ENCODE measurements at regions not wholly inside any gene's neighbourhood (a gene's known extent, or its start where the extent isn't known, plus 50 kb on each side); places are given as distances from the start of the nearest gene placed in this dataset.
"Not testable (repeated sequence)": the region's sequence is repeated elsewhere in the genome, so short reads cannot be mapped to it uniquely, and the experiment has no call there.

DNA sequence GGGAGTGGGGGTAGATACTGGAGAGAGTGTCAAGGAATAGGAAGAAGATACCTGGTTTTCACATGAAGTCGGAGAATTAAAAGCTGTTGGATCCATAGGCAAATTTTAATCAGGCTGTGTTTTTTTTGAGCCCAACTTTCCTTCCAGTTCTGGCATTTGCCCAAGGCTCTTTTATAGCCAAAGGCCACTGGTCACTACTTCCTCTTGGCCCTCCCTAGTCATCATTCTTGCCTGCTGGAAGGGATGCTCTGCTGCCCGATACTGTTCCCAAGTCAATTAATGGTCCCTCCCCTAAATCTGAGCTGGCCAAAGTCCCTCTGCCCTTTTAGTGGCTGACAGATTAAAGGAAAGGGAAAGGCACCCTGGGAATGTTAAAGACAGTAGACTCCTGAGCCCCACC is 102.8 kb upstream of the ZNF648 start:
- intact Hi-C loops (cut with DNase I), result no loop called here
- Histone ChIP-seq H3K27ac (no peak overlapping the region), H3K9me3 (peaks cover 0 to 4% (median 0%) of the 10 kb centered on the region in 4 donors), H3K36me3 (no peaks in the 10 kb centered on the region), H3K4me3 (no peak overlapping the region), H3K27me3 (no peaks in the 10 kb centered on the region), H3K4me1 (no peaks in the 10 kb centered on the region)
- TF ChIP-seq, protein P1, sequence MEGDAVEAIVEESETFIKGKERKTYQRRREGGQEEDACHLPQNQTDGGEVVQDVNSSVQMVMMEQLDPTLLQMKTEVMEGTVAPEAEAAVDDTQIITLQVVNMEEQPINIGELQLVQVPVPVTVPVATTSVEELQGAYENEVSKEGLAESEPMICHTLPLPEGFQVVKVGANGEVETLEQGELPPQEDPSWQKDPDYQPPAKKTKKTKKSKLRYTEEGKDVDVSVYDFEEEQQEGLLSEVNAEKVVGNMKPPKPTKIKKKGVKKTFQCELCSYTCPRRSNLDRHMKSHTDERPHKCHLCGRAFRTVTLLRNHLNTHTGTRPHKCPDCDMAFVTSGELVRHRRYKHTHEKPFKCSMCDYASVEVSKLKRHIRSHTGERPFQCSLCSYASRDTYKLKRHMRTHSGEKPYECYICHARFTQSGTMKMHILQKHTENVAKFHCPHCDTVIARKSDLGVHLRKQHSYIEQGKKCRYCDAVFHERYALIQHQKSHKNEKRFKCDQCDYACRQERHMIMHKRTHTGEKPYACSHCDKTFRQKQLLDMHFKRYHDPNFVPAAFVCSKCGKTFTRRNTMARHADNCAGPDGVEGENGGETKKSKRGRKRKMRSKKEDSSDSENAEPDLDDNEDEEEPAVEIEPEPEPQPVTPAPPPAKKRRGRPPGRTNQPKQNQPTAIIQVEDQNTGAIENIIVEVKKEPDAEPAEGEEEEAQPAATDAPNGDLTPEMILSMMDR (IDR thresholded peaks at IDR 0.05), result no peak
- no peak for TF ChIP-seq POLR2A (IDR thresholded peaks at IDR 0.05)
- WGBS (ENCODE audit: insufficient coverage, low coverage, low lambda C conversion rate, missing lambda C conversion rate), result 51% methylated on average over 2 of the region's 2 CpGs
- ATAC-seq, result peak; percentile 54 to 61 (median 56)
- no peak for DNase-seq

DNA sequence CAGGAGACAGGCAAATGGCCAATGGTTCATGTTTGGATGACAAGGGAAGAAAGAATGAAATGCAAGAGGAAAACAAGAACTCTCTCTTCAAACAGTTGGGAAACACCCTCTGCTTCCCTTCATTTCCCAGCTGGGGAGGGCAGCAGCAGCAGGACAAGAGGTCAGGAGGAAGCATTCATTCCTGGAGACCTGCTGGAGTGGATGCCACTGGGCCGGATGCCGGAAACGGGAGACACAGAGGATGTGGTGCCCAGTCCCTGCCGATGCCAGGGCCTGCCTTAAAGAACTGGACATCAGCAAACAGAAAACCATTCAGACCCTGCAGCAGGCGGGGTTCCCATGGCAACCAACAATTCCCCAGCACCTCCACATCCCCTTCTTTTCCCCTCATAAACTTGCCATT is 102.3 kb upstream of the ZNF648 start:
- Histone ChIP-seq H3K27me3 (no peaks in the 10 kb centered on the region), H3K9me3 (peaks cover 0 to 4% (median 0%) of the 10 kb centered on the region in 4 donors), H3K4me3 (no peak overlapping the region), H3K27ac (no peak overlapping the region), H3K36me3 (no peaks in the 10 kb centered on the region), H3K4me1 (no peaks in the 10 kb centered on the region)
- intact Hi-C loops (cut with DNase I), result no loop called here
- TF ChIP-seq POLR2A (IDR thresholded peaks at IDR 0.05), result no peak
- TF ChIP-seq, protein P1 (IDR thresholded peaks at IDR 0.05), result no peak
- no peak for DNase-seq
- peak; percentile 18 to 48 (median 26) for ATAC-seq
- 90% methylated on average over 2 of the region's 5 CpGs for WGBS (ENCODE audit: insufficient coverage, low coverage, low lambda C conversion rate, missing lambda C conversion rate)

DNA sequence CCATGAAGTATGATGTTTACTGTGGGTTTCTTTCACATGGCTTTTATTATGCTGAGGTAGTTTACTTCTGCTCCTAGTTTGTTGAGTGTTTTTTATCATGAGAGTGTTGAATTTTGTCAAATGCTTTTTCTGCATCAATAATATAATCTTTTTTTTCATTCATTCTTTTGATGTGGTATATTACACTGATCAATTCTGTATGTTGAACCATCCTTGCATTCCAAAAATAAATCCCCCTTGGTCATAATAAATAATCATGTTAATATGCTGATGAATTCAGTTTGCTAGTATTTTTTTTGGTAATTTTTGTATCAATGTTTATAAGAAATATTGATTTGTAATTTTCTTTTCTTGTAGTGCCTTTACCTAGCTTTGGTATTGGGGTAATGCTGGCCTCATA is 97.9 kb upstream of the ZNF648 start:
- peaks cover 0 to 4% (median 0%) of the 10 kb centered on the region in 4 donors for H3K9me3 ChIP-seq
- no peak for ATAC-seq
- intact Hi-C loops (cut with DNase I), result no loop called here

DNA sequence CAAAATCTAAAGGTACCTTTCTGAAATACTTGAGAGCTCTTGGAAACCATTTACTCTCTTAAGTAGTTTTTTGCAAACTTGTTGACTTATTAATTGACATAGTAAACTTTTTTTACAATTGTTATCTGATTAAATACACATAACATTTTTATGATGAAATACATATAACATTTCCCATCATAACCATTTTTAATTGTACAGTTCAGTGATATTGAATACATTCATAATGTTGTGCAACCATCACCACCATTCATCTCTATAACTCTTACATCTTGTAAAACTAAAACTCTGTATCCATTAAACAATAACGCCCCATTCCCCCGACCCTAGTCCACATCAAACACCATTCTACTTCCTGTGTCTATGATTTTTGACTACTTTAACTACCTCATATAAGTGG is 95.7 kb upstream of the ZNF648 start:
- Histone ChIP-seq H3K9me3 (peaks cover 0 to 4% (median 0%) of the 10 kb centered on the region in 4 donors), H3K4me3 (no peak overlapping the region), H3K4me1 (no peaks in the 10 kb centered on the region), H3K27ac (no peak overlapping the region), H3K36me3 (no peaks in the 10 kb centered on the region), H3K27me3 (no peaks in the 10 kb centered on the region)
- intact Hi-C loops (cut with DNase I), result no loop called here
- DNase-seq (no peak), ATAC-seq (no peak)
- WGBS (ENCODE audit: insufficient coverage, low coverage, low lambda C conversion rate, missing lambda C conversion rate), result 70% methylated on average over 2 of the region's 2 CpGs
- no peak for TF ChIP-seq POLR2A (IDR thresholded peaks at IDR 0.05)
- TF ChIP-seq, protein P1 (IDR thresholded peaks at IDR 0.05), result no peak

More for the DNA sequence above, 97.9 kb upstream of the ZNF648 start:
- Histone ChIP-seq H3K36me3 (no peaks in the 10 kb centered on the region), H3K4me3 (no peak overlapping the region), H3K4me1 (no peaks in the 10 kb centered on the region), H3K27ac (no peak overlapping the region), H3K27me3 (no peaks in the 10 kb centered on the region)
- TF ChIP-seq, protein P1 (IDR thresholded peaks at IDR 0.05), result no peak
- TF ChIP-seq POLR2A (IDR thresholded peaks at IDR 0.05), result no peak
- DNase-seq, result no peak

DNA sequence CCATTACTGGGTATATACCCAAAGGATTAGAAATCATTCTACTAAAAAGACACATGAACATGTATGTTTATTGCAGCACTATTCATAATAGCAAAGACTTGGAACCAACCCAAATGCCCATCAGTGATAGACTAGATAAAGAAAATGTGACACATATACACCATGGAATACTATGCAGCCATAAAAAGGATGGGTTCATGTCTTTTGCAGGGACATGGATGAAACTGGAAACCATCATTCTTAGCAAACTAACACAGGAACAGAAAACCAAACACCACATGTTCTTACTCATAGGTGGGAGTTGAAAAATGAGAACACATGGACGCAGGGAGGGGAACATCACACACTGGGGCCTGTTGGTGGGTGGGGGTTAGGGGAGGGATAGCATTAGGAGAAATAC is 92.9 kb upstream of the ZNF648 start:
- H3K27me3 ChIP-seq; ATAC-seq; DNase-seq; H3K27ac ChIP-seq; intact Hi-C loops (cut with DNase I); H3K4me1 ChIP-seq; H3K4me3 ChIP-seq; H3K36me3 ChIP-seq; H3K9me3 ChIP-seq: not testable (repeated sequence)
- no CpG with 5 or more reads among the region's 1 CpG for WGBS (ENCODE audit: insufficient coverage, low coverage, low lambda C conversion rate, missing lambda C conversion rate)
